ENCODE measurements at regions not wholly inside any gene's neighbourhood (a gene's known extent, or its start where the extent isn't known, plus 50 kb on each side); places are given as distances from the start of the nearest gene placed in this dataset.

- TF ChIP-seq MAX (IDR thresholded peaks at IDR 0.05) = no peak
- no peak for TF ChIP-seq CTCF (IDR thresholded peaks at IDR 0.05; ENCODE audit: low read depth, low read length, missing input control)
- TF ChIP-seq TAF1 (conservative IDR thresholded peaks at IDR 0.05) = no peak
- no peak for TF ChIP-seq JUND (IDR thresholded peaks at IDR 0.05)
- no peak for TF ChIP-seq GABPA (IDR thresholded peaks at IDR 0.05 in 1 of 2, conservative IDR thresholded peaks at IDR 0.05 in 1 of 2)
- TF ChIP-seq RAD21 (IDR thresholded peaks at IDR 0.05) = no peak
- no peak for TF ChIP-seq YY1 (IDR thresholded peaks at IDR 0.05)
- TF ChIP-seq REST (IDR thresholded peaks at IDR 0.05) = no peak
- TF ChIP-seq FOXA1 (IDR thresholded peaks at IDR 0.05) = no peak
- TF ChIP-seq ZBTB33 (IDR thresholded peaks at IDR 0.05) = no peak
- TF ChIP-seq FOXA2 (IDR thresholded peaks at IDR 0.05) = no peak
Observed at GRCh38 chr18:67913040-67913439, 396.5 kb upstream of the DSEL start.

All from liver (tissue), 3 donors.